ENCODE measurements at regions not wholly inside any gene's neighbourhood (a gene's known extent, or its start where the extent isn't known, plus 50 kb on each side); places are given as distances from the start of the nearest gene placed in this dataset.

GRCh38 chr17:77301694-77302266 lies 161.0 kb downstream of the SEC14L1 start:
- TF ChIP-seq POLR2A (IDR thresholded peaks at IDR 0.05; ENCODE audit: control extremely low read depth in 1 of 2, low read depth in 2 of 2, low read length in 2 of 2) (no peak), ATF2 (IDR thresholded peaks at IDR 0.05; ENCODE audit: low read length) (no peak), CTCF (IDR thresholded peaks at IDR 0.05; ENCODE audit: control extremely low read depth in 1 of 3, insufficient read depth in 1 of 3, low read depth in 1 of 3, low read length in 3 of 3) (no peak), HDAC2 (IDR thresholded peaks at IDR 0.05; ENCODE audit: borderline replicate concordance in 1 of 2, low read depth in 2 of 2, low read length in 2 of 2) (no peak), ZNF274 (IDR thresholded peaks at IDR 0.05; ENCODE audit: borderline replicate concordance, extremely low read depth, low read length) (no peak), RBBP5 (IDR thresholded peaks at IDR 0.05; ENCODE audit: borderline replicate concordance, low read depth, low read length) (no peak), TAF1 (IDR thresholded peaks at IDR 0.05; ENCODE audit: low read depth, low read length) (no peak), POLR2AphosphoS5 (IDR thresholded peaks at IDR 0.05; ENCODE audit: low read depth, low read length) (no peak), CTBP2 (IDR thresholded peaks at IDR 0.05; ENCODE audit: borderline replicate concordance, insufficient read depth, insufficient read length, low read length) (no peak), EP300 (IDR thresholded peaks at IDR 0.05; ENCODE audit: borderline replicate concordance in 1 of 2, low read depth in 2 of 2, low read length in 2 of 2) (no peak), TEAD4 (IDR thresholded peaks at IDR 0.05; ENCODE audit: low read depth, low read length) (no peak), EZH2 (IDR thresholded peaks at IDR 0.05; ENCODE audit: low read depth, low read length, severe bottlenecking) (no peak), FOSL1 (IDR thresholded peaks at IDR 0.05; ENCODE audit: insufficient read depth, low read depth, low read length) (no peak)
